ENCODE measurements at regions not wholly inside any gene's neighbourhood (a gene's known extent, or its start where the extent isn't known, plus 50 kb on each side); places are given as distances from the start of the nearest gene placed in this dataset.

DNA sequence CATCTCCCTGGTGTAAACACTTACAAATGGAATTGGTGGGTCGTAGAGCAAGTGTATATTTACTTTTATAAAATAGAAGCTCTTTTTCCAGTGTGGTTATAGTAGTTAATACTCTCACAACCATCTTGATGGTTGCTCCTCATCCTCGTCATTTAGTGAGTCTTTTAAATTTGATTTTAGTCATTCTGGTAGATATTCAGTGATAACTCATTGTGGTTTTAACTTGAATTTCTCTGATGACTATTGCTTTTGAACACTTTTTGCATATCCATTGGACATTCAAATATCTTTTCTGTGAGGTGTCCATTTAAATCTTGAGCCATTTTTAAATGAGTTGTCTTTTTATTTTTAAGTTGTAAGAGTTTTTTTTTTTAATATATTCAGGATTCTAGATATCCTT is 189.2 kb upstream of the PHACTR1 start:
- H2AK5ac ChIP-seq (ENCODE audit: low read depth, low read length): no peak overlapping the region
- H3K18ac ChIP-seq (ENCODE audit: low read length): no peak overlapping the region
- H3K79me1 ChIP-seq (ENCODE audit: low read depth, low read length): no peaks in the 10 kb centered on the region
- no peak overlapping the region for H3K4me3 ChIP-seq (ENCODE audit: low read length in 2 of 2)
- no peak overlapping the region for H4K91ac ChIP-seq (ENCODE audit: low read depth, low read length, poor library complexity)
- peaks cover 0 to 3% of the 10 kb centered on the region in 2 donors for H3K4me1 ChIP-seq (ENCODE audit: control insufficient read depth in 2 of 2, insufficient read depth in 1 of 2, low read depth in 1 of 2, low read length in 2 of 2)
- H3K23ac ChIP-seq (ENCODE audit: low read depth, low read length, poor library complexity): no peak overlapping the region
- H2AFZ ChIP-seq (ENCODE audit: low read length): no peak overlapping the region
- no peak overlapping the region for H2BK120ac ChIP-seq (ENCODE audit: low read depth, low read length)
- no CpG with 5 or more reads among the region's 2 CpGs for WGBS, 2 donors (ENCODE audit: extremely low coverage in 2 of 2, insufficient read length in 2 of 2, insufficient replicate concordance in 1 of 2)
- H2BK12ac ChIP-seq (ENCODE audit: low read length): no peak overlapping the region
- no peak overlapping the region for H4K8ac ChIP-seq (ENCODE audit: low read depth, low read length)
- no peak overlapping the region for H3K27ac ChIP-seq (replicated peaks; ENCODE audit: low read length)
- H3K9ac ChIP-seq (ENCODE audit: low read depth, low read length, poor library complexity): no peak overlapping the region
- no peak overlapping the region for H2BK5ac ChIP-seq (ENCODE audit: low read length)
- no peak overlapping the region for H3K4me2 ChIP-seq (ENCODE audit: insufficient read depth, low read length, poor library complexity, severe bottlenecking)
- H2BK15ac ChIP-seq (ENCODE audit: low read length): no peak overlapping the region
- no peak for DNase-seq (ENCODE audit: low spot score)
- no peak overlapping the region for H3K14ac ChIP-seq (ENCODE audit: low read length)
- no peaks in the 10 kb centered on the region for H3K27me3 ChIP-seq (ENCODE audit: control insufficient read depth in 3 of 3, insufficient read depth in 3 of 3, low read depth in 1 of 3, low read length in 3 of 3)
- no peak overlapping the region for H3K4ac ChIP-seq (ENCODE audit: low read length)
- H3K36me3 ChIP-seq (replicated peaks in 1 of 2; ENCODE audit: control insufficient read depth in 2 of 2, insufficient read depth in 2 of 2, low read length in 2 of 2): no peaks in the 10 kb centered on the region
- H3K9me3 ChIP-seq (replicated peaks in 1 of 2; ENCODE audit: control insufficient read depth in 2 of 2, insufficient read depth in 1 of 2, low read depth in 1 of 2, low read length in 2 of 2): no peaks in the 10 kb centered on the region

DNA sequence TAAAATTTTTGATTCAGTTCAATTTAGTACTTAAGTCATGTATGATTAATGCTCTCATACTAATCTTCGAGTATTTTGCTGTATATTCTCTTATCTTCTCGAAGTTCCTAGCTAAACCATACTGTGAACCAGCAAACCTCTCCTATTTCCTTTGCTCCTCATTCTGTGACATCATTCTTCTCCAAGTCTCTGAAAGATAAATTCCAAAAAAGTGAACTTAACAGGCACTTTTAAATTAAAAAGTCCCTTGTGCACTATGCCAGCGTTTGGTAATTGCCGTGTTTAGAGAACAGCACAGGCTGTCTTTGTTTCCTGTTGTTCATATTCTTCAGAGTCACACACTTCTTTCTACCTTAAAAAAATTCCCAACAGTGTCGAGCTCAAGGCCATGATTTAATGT is 188.4 kb upstream of the PHACTR1 start:
- no peak for DNase-seq (ENCODE audit: low spot score)
- no peak overlapping the region for H3K18ac ChIP-seq (ENCODE audit: low read length)
- H3K79me1 ChIP-seq (ENCODE audit: low read depth, low read length): no peaks in the 10 kb centered on the region
- H3K4me2 ChIP-seq (ENCODE audit: insufficient read depth, low read length, poor library complexity, severe bottlenecking): no peak overlapping the region
- no peak overlapping the region for H3K4me3 ChIP-seq (ENCODE audit: low read length in 2 of 2)
- H3K14ac ChIP-seq (ENCODE audit: low read length): no peak overlapping the region
- H2BK12ac ChIP-seq (ENCODE audit: low read length): no peak overlapping the region
- no peak overlapping the region for H2AFZ ChIP-seq (ENCODE audit: low read length)
- no peaks in the 10 kb centered on the region for H3K36me3 ChIP-seq (replicated peaks in 1 of 2; ENCODE audit: control insufficient read depth in 2 of 2, insufficient read depth in 2 of 2, low read length in 2 of 2)
- H3K23ac ChIP-seq (ENCODE audit: low read depth, low read length, poor library complexity): no peak overlapping the region
- H4K8ac ChIP-seq (ENCODE audit: low read depth, low read length): no peak overlapping the region
- H2AK5ac ChIP-seq (ENCODE audit: low read depth, low read length): no peak overlapping the region
- H2BK5ac ChIP-seq (ENCODE audit: low read length): no peak overlapping the region
- no peak overlapping the region for H3K4ac ChIP-seq (ENCODE audit: low read length)
- H2BK15ac ChIP-seq (ENCODE audit: low read length): no peak overlapping the region
- no peaks in the 10 kb centered on the region for H3K27me3 ChIP-seq (ENCODE audit: control insufficient read depth in 3 of 3, insufficient read depth in 3 of 3, low read depth in 1 of 3, low read length in 3 of 3)
- H2BK120ac ChIP-seq (ENCODE audit: low read depth, low read length): no peak overlapping the region
- no peaks in the 10 kb centered on the region for H3K9me3 ChIP-seq (replicated peaks in 1 of 2; ENCODE audit: control insufficient read depth in 2 of 2, insufficient read depth in 1 of 2, low read depth in 1 of 2, low read length in 2 of 2)
- H3K27ac ChIP-seq (replicated peaks; ENCODE audit: low read length): no peak overlapping the region
- H3K4me1 ChIP-seq (ENCODE audit: control insufficient read depth in 2 of 2, insufficient read depth in 1 of 2, low read depth in 1 of 2, low read length in 2 of 2): peaks cover 0 to 3% of the 10 kb centered on the region in 2 donors
- no peak overlapping the region for H3K9ac ChIP-seq (ENCODE audit: low read depth, low read length, poor library complexity)
- WGBS, 2 donors (ENCODE audit: extremely low coverage in 2 of 2, insufficient read length in 2 of 2, insufficient replicate concordance in 1 of 2): no CpG with 5 or more reads among the region's 5 CpGs
- no peak overlapping the region for H4K91ac ChIP-seq (ENCODE audit: low read depth, low read length, poor library complexity)

DNA sequence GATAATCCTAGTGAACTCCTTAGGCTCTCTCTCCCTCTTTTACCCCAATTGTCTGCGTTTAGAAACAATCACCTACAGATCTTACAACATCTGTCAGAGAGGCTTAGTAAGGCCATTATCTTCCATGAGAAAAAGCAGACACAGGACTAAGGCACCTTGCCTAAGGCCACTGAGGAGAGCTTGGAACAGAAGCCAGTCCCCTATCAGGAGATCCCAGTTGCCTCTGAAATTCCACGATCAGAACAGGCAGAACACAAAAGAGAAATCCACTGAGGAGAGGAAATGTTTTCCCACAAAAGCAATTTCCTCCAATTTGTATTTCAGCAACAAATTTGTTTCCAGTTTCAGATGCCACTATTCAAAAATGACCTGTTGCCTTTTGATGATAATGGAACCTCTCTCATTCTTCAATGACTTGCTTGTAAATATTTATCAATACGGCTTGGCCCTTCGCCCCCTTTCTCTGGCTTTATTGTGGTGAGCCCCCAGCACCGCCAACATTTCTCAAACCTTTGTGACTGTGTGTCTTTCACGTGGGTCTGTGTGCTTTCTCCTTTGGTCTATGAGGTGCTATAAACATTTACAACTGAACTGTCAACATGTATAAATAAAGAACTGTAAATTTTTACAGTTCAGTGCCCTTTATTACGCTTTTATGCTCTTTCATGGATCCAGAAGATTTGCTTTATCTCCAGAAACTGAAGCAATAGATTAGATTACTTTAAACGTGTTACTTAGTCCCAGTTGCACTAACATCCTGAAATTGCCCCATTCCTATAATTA is 187.8 kb upstream of the PHACTR1 start:
- no peak overlapping the region for H2BK120ac ChIP-seq (ENCODE audit: low read depth, low read length)
- no peak overlapping the region for H2BK15ac ChIP-seq (ENCODE audit: low read length)
- no peak overlapping the region for H3K9ac ChIP-seq (ENCODE audit: low read depth, low read length, poor library complexity)
- H3K14ac ChIP-seq (ENCODE audit: low read length): no peak overlapping the region
- H2BK12ac ChIP-seq (ENCODE audit: low read length): no peak overlapping the region
- no peak overlapping the region for H4K91ac ChIP-seq (ENCODE audit: low read depth, low read length, poor library complexity)
- no peak overlapping the region for H3K4me3 ChIP-seq (ENCODE audit: low read length in 2 of 2)
- no peak overlapping the region for H3K27ac ChIP-seq (replicated peaks; ENCODE audit: low read length)
- DNase-seq (ENCODE audit: low spot score): no peak
- H3K4me1 ChIP-seq (ENCODE audit: control insufficient read depth in 2 of 2, insufficient read depth in 1 of 2, low read depth in 1 of 2, low read length in 2 of 2): peaks cover 0 to 3% of the 10 kb centered on the region in 2 donors
- no peak overlapping the region for H3K18ac ChIP-seq (ENCODE audit: low read length)
- no peak overlapping the region for H2AK5ac ChIP-seq (ENCODE audit: low read depth, low read length)
- no peak overlapping the region for H3K23ac ChIP-seq (ENCODE audit: low read depth, low read length, poor library complexity)
- no peaks in the 10 kb centered on the region for H3K36me3 ChIP-seq (replicated peaks in 1 of 2; ENCODE audit: control insufficient read depth in 2 of 2, insufficient read depth in 2 of 2, low read length in 2 of 2)
- H3K4ac ChIP-seq (ENCODE audit: low read length): no peak overlapping the region
- no peak overlapping the region for H3K4me2 ChIP-seq (ENCODE audit: insufficient read depth, low read length, poor library complexity, severe bottlenecking)
- H4K8ac ChIP-seq (ENCODE audit: low read depth, low read length): no peak overlapping the region
- no peak overlapping the region for H2AFZ ChIP-seq (ENCODE audit: low read length)
- no peaks in the 10 kb centered on the region for H3K79me1 ChIP-seq (ENCODE audit: low read depth, low read length)
- no CpG with 5 or more reads among the region's 8 CpGs for WGBS, 2 donors (ENCODE audit: extremely low coverage in 2 of 2, insufficient read length in 2 of 2, insufficient replicate concordance in 1 of 2)
- no peak overlapping the region for H2BK5ac ChIP-seq (ENCODE audit: low read length)
- H3K9me3 ChIP-seq (replicated peaks in 1 of 2; ENCODE audit: control insufficient read depth in 2 of 2, insufficient read depth in 1 of 2, low read depth in 1 of 2, low read length in 2 of 2): no peaks in the 10 kb centered on the region
- H3K27me3 ChIP-seq (ENCODE audit: control insufficient read depth in 3 of 3, insufficient read depth in 3 of 3, low read depth in 1 of 3, low read length in 3 of 3): no peaks in the 10 kb centered on the region

DNA sequence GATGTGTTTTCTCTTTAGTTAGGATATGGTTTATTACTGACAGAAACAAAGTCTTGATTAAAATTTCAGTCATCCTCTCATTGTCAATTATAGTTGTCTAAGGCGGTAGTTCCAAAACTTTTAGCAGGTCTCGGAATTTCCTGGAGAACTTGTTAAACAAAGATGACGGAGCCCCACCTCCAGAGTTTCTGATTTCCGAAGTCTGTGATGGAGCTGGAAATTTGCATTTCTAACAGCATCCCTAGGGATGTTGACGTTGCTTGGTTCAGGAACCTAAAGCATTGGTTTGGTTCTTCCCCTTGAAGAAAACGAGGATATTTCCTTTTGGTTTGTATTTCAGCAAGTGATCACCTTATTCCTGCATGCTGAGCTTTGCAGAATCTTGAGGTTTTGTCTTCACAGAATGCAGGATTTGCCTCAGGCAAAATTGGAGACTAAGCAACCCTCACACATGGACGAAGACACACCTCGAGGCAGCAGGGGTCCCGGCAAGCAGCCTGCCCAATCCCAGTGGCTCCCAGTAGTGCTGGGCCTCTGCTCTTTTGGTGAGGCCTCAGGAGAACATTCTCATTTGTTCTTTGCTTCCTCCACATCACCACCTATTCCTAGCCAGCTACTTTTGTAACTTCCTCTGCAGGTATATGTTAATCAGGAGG is 187.1 kb upstream of the PHACTR1 start:
- H3K18ac ChIP-seq (ENCODE audit: low read length): no peak overlapping the region

More for the DNA sequence above, 187.1 kb upstream of the PHACTR1 start:
- Histone ChIP-seq H4K91ac (ENCODE audit: low read depth, low read length, poor library complexity) (no peak overlapping the region), H3K23ac (ENCODE audit: low read depth, low read length, poor library complexity) (no peak overlapping the region), H3K27ac (replicated peaks; ENCODE audit: low read length) (no peak overlapping the region), H3K9ac (ENCODE audit: low read depth, low read length, poor library complexity) (no peak overlapping the region), H4K8ac (ENCODE audit: low read depth, low read length) (no peak overlapping the region), H2BK12ac (ENCODE audit: low read length) (no peak overlapping the region), H3K4me2 (ENCODE audit: insufficient read depth, low read length, poor library complexity, severe bottlenecking) (no peak overlapping the region), H3K4ac (ENCODE audit: low read length) (no peak overlapping the region), H2BK120ac (ENCODE audit: low read depth, low read length) (no peak overlapping the region), H3K36me3 (replicated peaks in 1 of 2; ENCODE audit: control insufficient read depth in 2 of 2, insufficient read depth in 2 of 2, low read length in 2 of 2) (no peaks in the 10 kb centered on the region), H2AK5ac (ENCODE audit: low read depth, low read length) (no peak overlapping the region), H3K4me1 (ENCODE audit: control insufficient read depth in 2 of 2, insufficient read depth in 1 of 2, low read depth in 1 of 2, low read length in 2 of 2) (peaks cover 0 to 3% of the 10 kb centered on the region in 2 donors), H3K79me1 (ENCODE audit: low read depth, low read length) (no peaks in the 10 kb centered on the region), H2BK5ac (ENCODE audit: low read length) (no peak overlapping the region), H3K14ac (ENCODE audit: low read length) (no peak overlapping the region), H3K4me3 (ENCODE audit: low read length in 2 of 2) (no peak overlapping the region), H3K9me3 (replicated peaks in 1 of 2; ENCODE audit: control insufficient read depth in 2 of 2, insufficient read depth in 1 of 2, low read depth in 1 of 2, low read length in 2 of 2) (no peaks in the 10 kb centered on the region), H2BK15ac (ENCODE audit: low read length) (no peak overlapping the region), H2AFZ (ENCODE audit: low read length) (no peak overlapping the region), H3K27me3 (ENCODE audit: control insufficient read depth in 3 of 3, insufficient read depth in 3 of 3, low read depth in 1 of 3, low read length in 3 of 3) (no peaks in the 10 kb centered on the region)
- WGBS, 2 donors (ENCODE audit: extremely low coverage in 2 of 2, insufficient read length in 2 of 2, insufficient replicate concordance in 1 of 2): no CpG with 5 or more reads among the region's 9 CpGs
- no peak for DNase-seq (ENCODE audit: low spot score)
